ENCODE measurements at regions not wholly inside any gene's neighbourhood (a gene's known extent, or its start where the extent isn't known, plus 50 kb on each side); places are given as distances from the start of the nearest gene placed in this dataset.

DNA sequence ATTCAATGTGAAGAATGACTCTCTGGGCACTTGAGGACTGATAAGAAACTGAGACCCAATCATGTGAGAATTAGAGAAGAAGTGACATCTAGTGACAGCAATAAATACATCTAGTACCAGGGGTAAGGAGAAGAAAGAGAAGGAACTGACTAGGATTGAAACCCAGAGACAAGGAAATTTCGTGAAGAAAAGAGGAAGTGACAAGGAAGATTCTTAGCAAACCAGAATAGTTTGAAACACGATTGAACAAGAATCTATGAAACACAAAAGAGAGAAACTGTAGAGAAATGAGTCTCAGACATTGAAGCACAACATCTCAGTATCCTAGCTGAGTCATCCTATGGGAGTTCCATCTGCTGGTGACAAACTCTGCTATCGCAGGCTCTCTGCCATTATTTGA is 571.9 kb upstream of the PKDCC start:
- no peak for DNase-seq (ENCODE audit: extremely low read depth in 1 of 11, low read depth in 9 of 11, low spot score in 4 of 11)

DNA sequence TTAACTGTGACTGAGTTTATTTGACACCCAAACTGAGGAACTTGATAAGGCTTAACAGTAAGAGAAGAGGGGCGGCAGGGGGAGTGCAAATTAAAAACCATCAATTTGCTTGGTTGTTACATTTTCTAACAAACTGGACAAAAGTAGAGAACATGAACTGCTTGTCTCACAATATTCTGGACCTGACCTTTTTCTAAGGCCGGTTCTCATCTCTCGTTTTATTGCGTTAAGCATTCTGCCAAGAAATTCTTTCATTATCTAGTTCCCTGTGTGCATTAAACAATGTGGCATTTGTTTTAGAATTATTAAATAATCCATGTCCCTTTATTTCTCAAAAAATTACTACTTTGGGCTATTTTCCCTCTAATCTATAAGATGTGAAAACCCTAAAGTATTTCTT is 565.2 kb upstream of the PKDCC start:
- no peak for DNase-seq (ENCODE audit: extremely low read depth in 1 of 11, low read depth in 9 of 11, low spot score in 4 of 11)

DNA sequence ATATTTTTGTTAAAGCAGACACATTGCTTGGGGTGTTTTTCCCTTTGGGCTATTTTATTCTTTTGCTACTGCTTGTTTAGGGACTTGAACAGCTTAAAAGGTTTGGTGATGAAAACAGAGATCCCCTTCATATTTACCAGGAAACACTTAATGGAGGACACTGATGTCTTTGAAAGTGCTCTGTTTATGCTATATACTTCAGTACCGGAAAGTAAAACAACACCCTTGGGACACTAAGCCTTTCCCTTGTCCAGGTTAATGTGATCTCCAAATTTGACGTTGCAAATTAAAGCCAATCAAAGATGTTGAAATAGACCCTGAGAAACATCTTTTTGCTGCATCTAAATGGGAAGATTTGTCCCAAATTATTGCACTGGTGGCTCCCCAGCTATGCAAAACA is 564.6 kb upstream of the PKDCC start:
- DNase-seq (ENCODE audit: extremely low read depth in 1 of 11, low read depth in 9 of 11, low spot score in 4 of 11) = no peak

DNA sequence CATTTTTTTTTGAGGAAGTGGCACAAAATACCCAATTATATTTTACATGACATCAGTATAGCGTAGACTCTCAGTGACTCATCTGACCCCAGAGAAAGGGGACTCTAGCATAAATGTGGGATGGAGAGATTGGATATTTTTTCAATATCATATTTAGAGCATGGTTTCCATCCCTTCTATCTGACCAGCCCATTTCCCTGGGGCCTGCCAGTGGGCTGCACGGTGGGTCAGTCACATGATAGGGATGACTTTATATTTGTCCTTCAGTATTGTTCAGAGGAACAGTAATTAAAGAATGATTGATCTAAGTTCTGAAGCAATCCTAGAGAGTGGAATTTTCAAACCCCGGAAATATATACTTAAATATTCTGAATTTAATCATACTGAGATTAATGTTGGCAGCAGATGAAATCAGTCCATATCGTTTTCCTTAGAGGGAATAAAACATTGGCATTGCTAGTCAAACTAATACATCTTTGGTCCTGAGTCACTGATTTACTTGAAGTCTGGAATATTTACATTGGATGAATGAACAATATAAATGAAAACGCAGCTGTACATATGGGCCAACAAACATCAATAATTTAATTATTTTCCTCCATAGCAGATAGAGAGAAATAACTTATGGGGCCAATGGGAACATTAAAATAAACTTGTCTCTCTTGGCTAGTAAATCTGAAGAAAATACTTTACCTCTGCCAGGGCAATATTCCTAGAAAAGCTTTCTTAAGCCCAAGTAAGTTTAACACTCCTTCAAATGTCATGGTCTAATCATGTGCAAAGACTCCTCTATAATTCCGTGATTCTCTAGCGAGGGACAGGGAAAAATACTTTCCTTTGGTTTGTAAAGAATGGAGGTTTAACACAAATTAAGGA is 563.6 kb upstream of the PKDCC start:
- no peak for DNase-seq (ENCODE audit: extremely low read depth in 1 of 11, low read depth in 9 of 11, low spot score in 4 of 11)

DNA sequence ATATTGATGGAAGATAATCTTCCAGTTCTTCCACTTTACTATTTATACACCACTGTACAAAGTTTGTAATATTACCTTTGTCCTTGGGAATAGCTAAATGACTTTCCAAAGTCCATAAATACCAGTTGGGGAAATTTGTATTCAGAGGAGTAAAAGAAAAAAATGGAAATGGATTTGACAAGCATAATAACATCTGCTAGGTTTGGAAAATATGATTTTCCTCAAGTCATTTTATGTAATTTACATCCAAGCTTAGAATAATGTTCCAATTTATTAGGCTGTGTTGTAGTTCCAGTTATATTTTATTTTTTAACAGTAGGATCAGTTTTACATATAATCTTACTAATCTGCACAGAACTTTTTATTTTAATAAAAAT is 563.0 kb upstream of the PKDCC start:
- DNase-seq (ENCODE audit: extremely low read depth in 1 of 11, low read depth in 9 of 11, low spot score in 4 of 11) = no peak

DNA sequence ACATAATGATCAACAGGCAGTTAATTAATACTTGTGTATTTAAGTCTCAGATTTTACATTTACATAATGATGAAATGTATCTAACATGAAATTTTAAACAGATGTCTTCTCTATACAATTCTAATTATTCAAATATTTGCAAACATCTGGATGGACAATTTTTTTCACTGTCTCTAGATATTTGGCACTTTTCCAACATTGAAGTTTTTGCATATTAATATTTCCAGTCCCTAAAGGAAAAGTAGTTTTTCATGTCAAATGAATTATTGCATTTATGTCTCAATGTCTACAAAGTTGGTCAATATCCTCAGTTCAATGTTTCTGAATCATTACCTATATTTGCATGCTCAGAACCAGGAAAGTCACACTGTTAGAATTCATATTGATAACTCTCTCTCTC is 560.9 kb upstream of the PKDCC start:
- no peak for DNase-seq (ENCODE audit: extremely low read depth in 1 of 11, low read depth in 9 of 11, low spot score in 4 of 11)

DNA sequence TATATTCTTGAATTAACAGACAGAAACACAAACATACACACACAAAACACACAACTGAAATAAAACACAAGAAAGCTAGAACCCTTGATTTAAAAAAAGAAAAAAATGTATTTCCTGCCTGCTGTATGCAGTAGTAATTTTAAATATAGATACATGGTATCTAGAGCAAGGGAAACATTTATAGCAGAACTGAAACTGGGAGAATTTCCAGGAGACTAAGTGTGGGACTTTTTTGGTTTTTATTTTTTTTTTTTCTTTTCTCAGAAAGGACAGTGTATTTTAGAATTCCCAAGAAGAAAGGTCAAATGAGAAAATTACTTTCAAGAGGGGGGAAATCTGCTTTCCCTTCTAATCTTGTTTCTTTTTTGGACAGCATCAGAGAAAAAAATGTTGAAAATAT is 558.9 kb upstream of the PKDCC start:
- DNase-seq (ENCODE audit: extremely low read depth in 1 of 11, low read depth in 9 of 11, low spot score in 4 of 11) = no peak

DNA sequence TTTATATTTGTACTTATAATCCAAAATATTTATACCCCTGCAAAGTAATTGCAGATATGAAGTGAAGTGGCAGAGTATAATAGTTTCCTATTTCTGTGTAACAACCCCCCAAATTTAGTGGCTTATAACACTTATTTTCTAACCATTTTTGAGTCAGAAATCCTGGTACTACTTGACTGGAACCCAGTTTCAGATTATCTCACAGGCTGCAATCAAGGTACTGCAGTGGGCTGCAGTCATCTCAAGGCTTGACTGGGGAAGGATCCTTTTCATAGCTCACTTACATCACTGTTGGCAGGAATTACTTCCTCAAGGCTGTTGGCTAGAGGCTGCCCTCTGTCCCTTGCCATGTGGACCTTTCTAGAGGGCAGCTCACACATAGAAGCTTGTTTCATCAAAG is 558.2 kb upstream of the PKDCC start:
- no peak for DNase-seq (ENCODE audit: extremely low read depth in 1 of 11, low read depth in 9 of 11, low spot score in 4 of 11)

DNA sequence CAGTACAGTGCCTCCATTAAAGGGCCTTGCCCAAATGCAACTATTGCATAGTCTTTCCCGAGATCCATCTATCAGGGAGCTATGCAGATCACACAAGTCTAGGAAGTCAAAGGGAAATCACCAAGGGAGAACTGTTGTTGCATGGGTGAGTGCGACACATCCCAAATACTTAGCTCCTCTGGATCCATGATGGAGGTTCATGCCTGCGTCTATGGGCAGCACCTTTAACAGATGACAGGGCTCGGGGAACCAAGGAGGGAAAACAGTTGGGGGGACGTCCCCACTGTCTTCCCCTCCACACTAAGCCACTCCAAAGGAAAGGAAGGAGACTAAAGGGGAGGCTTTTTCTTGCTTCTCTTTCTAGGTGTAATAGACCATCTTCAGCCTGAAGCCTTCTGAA is 552.8 kb upstream of the PKDCC start:
- DNase-seq (ENCODE audit: extremely low read depth in 1 of 11, low read depth in 9 of 11, low spot score in 4 of 11) = no peak

DNA sequence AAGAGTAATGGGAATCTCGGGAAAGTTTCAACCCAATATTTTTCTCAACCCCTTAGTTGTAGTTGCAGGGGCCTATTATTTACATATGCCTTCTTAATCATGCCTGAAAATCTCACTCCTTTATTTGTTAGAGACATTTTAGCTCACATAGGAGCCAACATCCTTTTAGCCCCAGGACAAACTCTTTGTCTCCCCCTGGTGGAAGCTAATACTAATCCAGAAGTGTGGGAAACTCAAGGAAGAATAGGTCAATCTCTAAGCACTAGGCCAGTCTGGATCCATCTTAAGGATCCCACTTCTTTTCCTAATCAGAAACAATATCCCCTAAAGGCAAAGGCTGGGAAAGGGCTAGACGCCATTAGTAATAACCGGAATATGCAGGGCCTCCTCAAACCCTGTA is 550.9 kb upstream of the PKDCC start:
- no peak for DNase-seq (ENCODE audit: extremely low read depth in 1 of 11, low read depth in 9 of 11, low spot score in 4 of 11)

DNA sequence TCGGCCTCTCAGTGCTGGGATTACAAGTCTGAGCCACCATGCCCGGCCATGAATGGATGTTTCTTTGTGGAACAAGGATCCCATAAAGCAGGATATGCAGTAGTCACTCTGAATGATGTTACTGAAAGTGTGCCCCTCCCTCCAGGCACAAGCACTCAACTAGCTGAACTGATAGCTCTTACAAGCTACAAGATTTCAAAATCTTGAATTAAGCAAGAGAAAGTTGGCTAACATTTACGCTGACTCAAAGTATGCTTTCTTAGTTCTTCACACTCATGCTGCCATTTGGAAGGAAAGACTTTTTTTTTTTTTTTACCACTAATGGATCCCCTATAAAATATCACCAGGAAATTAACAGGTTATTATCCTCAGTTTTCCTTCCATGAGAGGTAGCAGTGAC is 549.0 kb upstream of the PKDCC start:
- no peak for DNase-seq (ENCODE audit: extremely low read depth in 1 of 11, low read depth in 9 of 11, low spot score in 4 of 11)

DNA sequence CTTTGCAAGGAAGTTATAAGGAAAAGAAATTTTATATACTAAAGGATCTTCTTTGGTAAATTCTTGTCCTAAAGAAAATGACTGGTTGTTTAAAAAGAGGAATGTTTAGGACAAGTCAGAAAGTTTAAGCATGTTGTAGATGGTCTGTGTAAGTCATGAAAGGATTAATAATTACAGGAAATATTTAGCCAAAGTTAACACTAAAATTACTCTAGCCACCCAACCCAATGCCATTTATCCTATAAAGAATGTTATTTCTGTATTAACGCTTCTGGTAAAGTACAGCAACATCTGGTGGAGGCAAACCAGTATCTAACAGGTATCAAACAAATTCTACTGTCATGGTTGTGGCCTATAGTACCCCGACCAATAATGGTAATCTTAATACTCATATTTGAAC is 546.9 kb upstream of the PKDCC start:
- DNase-seq (ENCODE audit: extremely low read depth in 1 of 11, low read depth in 9 of 11, low spot score in 4 of 11) = no peak

DNA sequence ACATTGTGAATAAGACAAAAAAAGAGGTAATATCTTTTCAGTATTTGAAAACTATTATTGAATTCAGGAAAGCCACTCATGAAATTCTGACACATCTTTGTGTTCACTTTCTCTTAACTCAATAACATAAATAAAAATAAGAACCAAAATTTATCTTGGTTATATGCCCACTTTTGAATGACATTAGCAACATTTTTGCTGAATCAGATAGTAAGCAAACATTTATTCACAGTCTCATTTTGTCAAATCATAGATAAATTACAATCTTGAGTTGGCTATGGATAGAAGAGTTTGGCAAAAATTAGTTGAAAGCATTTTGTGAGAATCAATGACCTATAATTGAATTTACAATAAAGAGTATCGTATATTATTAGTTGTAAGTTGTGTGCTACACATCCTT is 545.1 kb upstream of the PKDCC start:
- DNase-seq (ENCODE audit: extremely low read depth in 1 of 11, low read depth in 9 of 11, low spot score in 4 of 11) = no peak

DNA sequence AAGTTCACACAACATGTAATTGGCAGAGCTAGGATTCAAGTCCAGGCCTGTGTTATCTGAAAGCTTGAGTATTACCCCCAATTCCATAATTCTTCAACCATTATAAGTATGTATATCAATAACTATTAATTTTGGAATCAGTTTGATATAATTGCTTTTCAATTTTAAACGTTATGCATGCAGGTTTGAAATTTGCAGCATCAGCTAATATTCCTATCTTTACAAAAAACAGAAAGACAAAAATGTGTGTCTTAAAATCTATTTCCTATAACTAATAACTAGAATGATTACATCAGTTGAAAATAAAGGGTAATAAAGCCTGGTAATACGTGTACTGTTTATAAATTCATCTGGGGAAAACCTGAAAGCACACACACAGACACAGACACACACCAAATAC is 543.3 kb upstream of the PKDCC start:
- no peak for DNase-seq (ENCODE audit: extremely low read depth in 1 of 11, low read depth in 9 of 11, low spot score in 4 of 11)

DNA sequence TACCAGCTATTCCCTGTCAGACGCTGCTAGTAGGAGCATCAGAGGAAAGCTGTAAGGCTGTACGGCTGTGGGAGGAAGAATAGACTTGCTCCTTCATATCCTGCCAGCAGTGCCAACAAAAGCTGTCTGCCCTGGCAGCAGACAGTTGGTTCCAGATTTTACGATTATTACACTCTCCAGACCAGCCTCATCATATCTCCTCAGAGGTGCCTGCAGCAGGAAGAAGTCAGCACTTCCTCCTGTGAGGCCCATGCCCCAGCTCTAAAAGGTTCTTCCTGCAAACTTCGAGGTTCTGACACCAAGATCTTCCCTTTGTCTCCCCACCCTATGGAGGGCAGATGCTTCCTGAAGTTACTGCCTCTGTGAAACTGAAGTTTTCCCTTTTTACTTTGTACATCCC is 537.7 kb upstream of the PKDCC start:
- DNase-seq (ENCODE audit: extremely low read depth in 1 of 11, low read depth in 9 of 11, low spot score in 4 of 11) = no peak

DNA sequence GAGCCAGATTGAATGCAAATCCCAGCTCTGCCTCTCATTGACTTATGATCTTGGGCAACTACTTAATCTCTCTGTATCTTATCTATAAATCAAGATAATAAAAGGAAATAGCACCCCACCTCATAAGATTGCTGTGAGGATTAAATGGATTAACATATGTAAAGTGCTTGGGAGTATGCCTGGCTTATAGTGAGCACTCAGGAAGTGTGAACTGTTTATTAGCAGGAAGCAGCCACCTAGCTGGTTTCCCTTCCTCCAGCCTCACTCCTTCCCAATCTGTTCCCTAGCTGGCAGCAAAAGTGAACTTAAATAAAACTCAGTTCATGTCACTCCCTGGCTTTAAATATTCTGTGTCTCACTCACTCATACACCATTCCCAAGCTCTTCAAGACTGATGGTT is 526.6 kb upstream of the PKDCC start:
- no peak for DNase-seq (ENCODE audit: extremely low read depth in 1 of 11, low read depth in 9 of 11, low spot score in 4 of 11)

DNA sequence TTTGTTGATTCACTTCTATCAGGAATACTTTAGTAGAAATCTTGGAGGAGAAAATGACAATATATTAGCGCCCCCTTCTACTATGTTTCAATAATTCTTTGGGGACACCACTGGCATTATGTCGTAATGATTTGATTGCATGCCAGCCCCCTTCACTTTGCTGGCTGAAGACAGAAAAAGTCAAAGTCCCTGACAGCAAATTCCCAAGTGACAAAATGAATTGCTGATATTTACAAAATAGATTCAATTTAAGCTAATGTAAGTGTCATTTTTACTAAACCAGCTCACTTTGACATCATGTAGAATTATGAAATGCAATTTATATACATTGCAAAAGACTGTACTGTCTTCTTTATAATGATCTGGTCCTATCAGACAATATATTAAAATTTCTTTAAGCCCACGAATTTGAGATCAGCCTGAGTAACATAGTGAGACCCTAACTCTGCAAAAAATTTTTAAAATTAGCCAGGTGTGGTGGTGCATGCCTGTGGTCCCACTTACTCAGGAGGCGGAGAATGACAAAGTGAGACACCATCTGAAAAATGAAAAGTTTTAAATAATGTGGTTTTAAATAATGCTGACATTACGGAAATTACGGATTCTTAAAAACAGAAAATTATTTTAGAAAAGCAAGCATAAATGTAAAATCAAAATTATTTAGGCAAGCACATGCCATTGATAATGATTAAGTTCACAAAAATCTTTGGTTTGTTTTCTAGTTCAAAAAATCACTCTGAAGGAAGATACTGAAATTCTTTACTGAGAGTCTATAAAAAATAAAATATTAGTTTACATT is 520.1 kb upstream of the PKDCC start:
- no peak for DNase-seq (ENCODE audit: extremely low read depth in 1 of 11, low read depth in 9 of 11, low spot score in 4 of 11)

DNA sequence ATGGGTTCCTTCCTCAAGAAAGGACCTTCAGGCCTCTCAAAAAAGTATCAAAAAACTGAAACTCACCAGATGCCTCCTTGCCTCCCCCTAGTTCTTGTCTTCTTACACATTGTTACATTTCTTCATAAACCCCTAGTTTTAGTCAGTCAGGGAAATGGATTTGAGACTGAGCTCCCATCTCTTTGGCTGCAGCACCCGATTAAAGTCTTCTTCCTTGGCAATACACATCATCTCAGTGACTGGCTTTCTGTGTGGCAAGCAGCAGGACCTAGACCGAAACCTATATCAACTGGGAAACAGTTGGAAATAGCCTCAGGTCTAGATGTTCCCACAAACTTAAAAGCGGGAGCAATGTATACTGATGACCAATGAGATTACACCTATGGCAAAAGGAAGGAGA is 512.2 kb upstream of the PKDCC start:
- no peak for DNase-seq (ENCODE audit: extremely low read depth in 1 of 11, low read depth in 9 of 11, low spot score in 4 of 11)

DNA sequence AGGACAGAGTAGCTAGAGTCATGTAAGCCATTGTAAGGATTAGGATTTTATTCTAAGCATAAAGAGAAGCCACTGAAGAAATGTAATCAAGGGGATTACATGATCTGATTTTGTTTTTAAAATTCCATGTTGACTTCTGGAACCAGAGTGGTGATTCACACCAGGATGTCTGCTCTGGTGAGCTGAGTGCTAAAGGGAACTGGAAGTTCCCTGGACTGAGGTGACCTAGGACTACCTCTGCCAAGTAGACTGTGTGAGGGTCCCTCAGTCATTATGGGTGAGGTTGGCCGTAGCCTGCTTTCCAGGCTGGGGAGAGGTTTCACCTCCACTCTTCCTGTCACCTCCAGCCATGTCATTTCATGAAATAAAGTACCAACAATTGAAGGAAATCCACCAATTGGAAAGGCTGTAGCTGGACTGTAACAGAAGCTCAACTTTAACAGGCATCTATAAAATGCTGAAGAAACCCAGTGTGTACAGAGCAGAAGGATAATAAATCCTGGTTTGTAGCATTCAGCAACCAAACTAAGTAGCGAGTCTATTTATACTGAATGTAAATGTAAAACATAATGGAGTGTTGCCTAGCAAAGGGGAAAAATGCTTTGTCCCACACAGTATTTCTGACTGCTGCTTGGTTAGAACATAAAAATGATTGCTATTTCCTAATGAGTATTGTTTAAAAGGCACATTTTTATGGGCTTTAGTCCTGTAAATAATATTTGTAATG is 507.4 kb upstream of the PKDCC start:
- DNase-seq (ENCODE audit: extremely low read depth in 1 of 11, low read depth in 9 of 11, low spot score in 4 of 11) = peak in 9 of 11 donors; percentile 22 to 77 (median 59)

DNA sequence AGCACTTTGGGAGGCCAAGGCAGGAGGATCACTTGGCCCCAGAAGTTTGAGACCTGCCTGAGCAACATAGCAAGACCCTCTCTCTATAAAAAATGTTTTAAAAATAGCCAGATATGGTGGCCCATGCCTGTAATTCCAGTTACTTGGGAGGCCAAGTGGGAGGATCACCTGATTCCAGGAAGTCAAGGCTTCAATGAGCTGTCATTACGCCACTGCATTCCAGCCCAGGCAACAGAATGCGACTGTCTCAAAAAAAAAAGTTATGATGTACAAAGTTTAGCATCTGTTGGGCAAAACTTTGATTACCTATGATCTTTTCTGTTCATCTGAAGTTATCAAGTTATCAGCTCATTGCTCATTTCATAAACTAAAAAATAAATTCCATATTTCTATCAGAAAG is 504.1 kb upstream of the PKDCC start:
- no peak for DNase-seq (ENCODE audit: extremely low read depth in 1 of 11, low read depth in 9 of 11, low spot score in 4 of 11)
